ENCODE measurements at regions not wholly inside any gene's neighbourhood (a gene's known extent, or its start where the extent isn't known, plus 50 kb on each side); places are given as distances from the start of the nearest gene placed in this dataset.

DNA sequence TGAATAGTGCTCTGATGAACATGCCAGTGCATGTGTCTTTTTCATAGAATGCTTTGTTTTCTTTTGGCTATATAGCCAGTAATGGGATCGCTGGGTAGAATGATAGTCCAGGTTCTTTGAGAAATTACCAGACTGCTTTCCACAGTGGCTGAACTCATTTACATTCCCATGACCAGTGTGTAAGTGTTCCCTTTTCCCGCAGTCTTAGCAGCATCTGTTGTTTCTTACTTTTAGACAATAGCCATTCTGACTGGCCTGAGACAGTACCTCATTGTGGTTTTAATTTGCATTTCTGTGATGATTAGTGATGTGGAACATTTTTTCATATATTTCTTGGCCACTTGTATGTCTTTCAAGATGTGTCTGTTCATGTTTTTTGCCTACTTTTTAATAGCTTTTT lies 784.5 kb downstream of the USP25 start:
- TF ChIP-seq POLR2A (IDR thresholded peaks at IDR 0.05) (no peak), CTCF (IDR thresholded peaks at IDR 0.05) (no peak), EP300 (IDR thresholded peaks at IDR 0.05) (no peak)
